SK-N-SH treated with all-trans-retinoic acid at 6 μM for 48 hours (cell line): ENCODE measurements at regions not wholly inside any gene's neighbourhood (a gene's known extent, or its start where the extent isn't known, plus 50 kb on each side); places are given as distances from the start of the nearest gene placed in this dataset.
"Not testable (repeated sequence)": the region's sequence is repeated elsewhere in the genome, so short reads cannot be mapped to it uniquely, and the experiment has no call there.

Source experiments
- ATAC-seq: fragments of 200-7000 bp; cut with Tn5 transposase; 3 replicates; pipeline ENCODE4 v1.9.1; 2020; ENCODE audit warnings: mild to moderate bottlenecking, moderate library complexity
- ARNTL ChIP-seq: fragments of 450-650 bp; formaldehyde crosslinking; IDR thresholded peaks from 2 replicates; pipeline ENCODE4 v1.5.0; 2020; ENCODE audit warnings: low read depth, mild to moderate bottlenecking, moderate library complexity, borderline replicate concordance
- BACH2 ChIP-seq: fragments of 250-450 bp; sonication (Bioruptor Pico); IDR thresholded peaks from 2 replicates; pipeline ENCODE4 v1.9.0; 2021; ENCODE audit warnings: mild to moderate bottlenecking, borderline replicate concordance
- CREB5 ChIP-seq: fragments of 250-450 bp; sonication (Bioruptor Pico); IDR thresholded peaks from 2 replicates; pipeline ENCODE4 v1.5.1; 2020; ENCODE audit warnings: low read depth, mild to moderate bottlenecking, moderate library complexity
- CSDC2 ChIP-seq: fragments of 250-450 bp; sonication (Bioruptor Pico); IDR thresholded peaks from 2 replicates; pipeline ENCODE4 v1.5.0; 2020; ENCODE audit warnings: mild to moderate bottlenecking, moderate library complexity
- CSRNP3 ChIP-seq: fragments of 250-450 bp; sonication (Bioruptor Pico); IDR thresholded peaks from 2 replicates; pipeline ENCODE4 v1.5.1; 2021; ENCODE audit warnings: mild to moderate bottlenecking, moderate library complexity
- ESRRG ChIP-seq: fragments of 250-450 bp; sonication (Bioruptor Pico); IDR thresholded peaks from 2 replicates; pipeline ENCODE4 v1.6.1; 2021; ENCODE audit warnings: mild to moderate bottlenecking
- GLIS3 ChIP-seq: fragments of 250-450 bp; sonication (Bioruptor Pico); IDR thresholded peaks from 2 replicates; pipeline ENCODE4 v1.5.0; 2020; ENCODE audit warnings: mild to moderate bottlenecking, moderate library complexity
- ISL1 ChIP-seq: fragments of 250-450 bp; sonication (Bioruptor Pico); IDR thresholded peaks from 2 replicates; pipeline ENCODE4 v2.1.2; 2022; ENCODE audit warnings: mild to moderate bottlenecking, moderate library complexity
- OSR1 ChIP-seq: fragments of 250-450 bp; sonication (Bioruptor Pico); IDR thresholded peaks from 2 replicates; pipeline ENCODE4 v1.8.0; 2022; ENCODE audit warnings: moderate library complexity, mild to moderate bottlenecking, inconsistent platforms
- POU6F1 ChIP-seq: fragments of 250-450 bp; sonication (Bioruptor Pico); IDR thresholded peaks from 2 replicates; pipeline ENCODE4 v1.8.0; 2021; ENCODE audit warnings: low read depth, mild to moderate bottlenecking, moderate library complexity, borderline replicate concordance
- PPARA ChIP-seq: fragments of 250-450 bp; sonication (Bioruptor Pico); IDR thresholded peaks from 2 replicates; pipeline ENCODE4 v1.5.0; 2020; ENCODE audit warnings: mild to moderate bottlenecking, borderline replicate concordance
- RARB ChIP-seq: fragments of 250-450 bp; sonication (Bioruptor Pico); IDR thresholded peaks from 2 replicates; pipeline ENCODE4 v1.8.0; 2021; ENCODE audit warnings: mild to moderate bottlenecking, moderate library complexity
- SNAI2 ChIP-seq: fragments of 250-450 bp; sonication (Bioruptor Pico); IDR thresholded peaks from 2 replicates; pipeline ENCODE4 v1.5.0; 2020; ENCODE audit warnings: mild to moderate bottlenecking, moderate library complexity
- TCF4 ChIP-seq: fragments of 250-450 bp; sonication (Bioruptor Pico); IDR thresholded peaks from 2 replicates; pipeline ENCODE4 v1.8.0; 2021; ENCODE audit warnings: mild to moderate bottlenecking, moderate library complexity, borderline replicate concordance
- TOX ChIP-seq: fragments of 250-450 bp; sonication (Bioruptor Pico); IDR thresholded peaks from 2 replicates; pipeline ENCODE4 v1.8.0; 2021; ENCODE audit warnings: mild to moderate bottlenecking, moderate library complexity, borderline replicate concordance
- ZC3H10 ChIP-seq: fragments of 250-450 bp; sonication (Bioruptor Pico); IDR thresholded peaks from 2 replicates; pipeline ENCODE4 v1.5.1; 2021; ENCODE audit warnings: mild to moderate bottlenecking, moderate library complexity
- ZFP3 ChIP-seq: fragments of 250-450 bp; sonication (Bioruptor Pico); IDR thresholded peaks from 2 replicates; pipeline ENCODE4 v1.5.0; 2020; ENCODE audit warnings: mild to moderate bottlenecking, moderate library complexity
- ZFP30 ChIP-seq: fragments of 450-650 bp; formaldehyde crosslinking; IDR thresholded peaks from 2 replicates; pipeline ENCODE4 v1.5.0; 2022; ENCODE audit warnings: mild to moderate bottlenecking, moderate library complexity
- ZNF565 ChIP-seq: fragments of 450-650 bp; formaldehyde crosslinking; conservative IDR thresholded peaks from 2 replicates; pipeline ENCODE4 v1.5.0; 2020; ENCODE audit warnings: low read depth, mild to moderate bottlenecking, moderate library complexity
- ZNF70 ChIP-seq: fragments of 450-650 bp; formaldehyde crosslinking; IDR thresholded peaks from 2 replicates; pipeline ENCODE4 v1.5.0; 2020; ENCODE audit warnings: mild to moderate bottlenecking, moderate library complexity
- ZNF8 ChIP-seq: fragments of 450-650 bp; formaldehyde crosslinking; IDR thresholded peaks from 2 replicates; pipeline ENCODE4 v1.5.0; 2020; ENCODE audit warnings: mild to moderate bottlenecking, moderate library complexity
- TF ChIP-seq, protein P1 (sequence below): fragments of 250-450 bp; sonication (Bioruptor Pico); IDR thresholded peaks from 2 replicates; pipeline ENCODE4 v1.8.0; 2020; ENCODE audit warnings: mild to moderate bottlenecking, moderate library complexity, borderline replicate concordance

- TF ChIP-seq TCF4 (CRISPR knock-in tag) (no peak), CSDC2 (CRISPR knock-in tag) (no peak), ZNF70 (CRISPR knock-in tag) (no peak), OSR1 (CRISPR knock-in tag) (no peak), ZC3H10 (no peak), TOX (no peak), ESRRG (no peak), RARB (no peak), ZNF8 (no peak), GLIS3 (CRISPR knock-in tag) (no peak), CSRNP3 (CRISPR knock-in tag) (no peak), SNAI2 (CRISPR knock-in tag) (no peak), ZFP3 (CRISPR knock-in tag) (no peak), ZFP30 (no peak)
- TF ChIP-seq, protein P1, sequence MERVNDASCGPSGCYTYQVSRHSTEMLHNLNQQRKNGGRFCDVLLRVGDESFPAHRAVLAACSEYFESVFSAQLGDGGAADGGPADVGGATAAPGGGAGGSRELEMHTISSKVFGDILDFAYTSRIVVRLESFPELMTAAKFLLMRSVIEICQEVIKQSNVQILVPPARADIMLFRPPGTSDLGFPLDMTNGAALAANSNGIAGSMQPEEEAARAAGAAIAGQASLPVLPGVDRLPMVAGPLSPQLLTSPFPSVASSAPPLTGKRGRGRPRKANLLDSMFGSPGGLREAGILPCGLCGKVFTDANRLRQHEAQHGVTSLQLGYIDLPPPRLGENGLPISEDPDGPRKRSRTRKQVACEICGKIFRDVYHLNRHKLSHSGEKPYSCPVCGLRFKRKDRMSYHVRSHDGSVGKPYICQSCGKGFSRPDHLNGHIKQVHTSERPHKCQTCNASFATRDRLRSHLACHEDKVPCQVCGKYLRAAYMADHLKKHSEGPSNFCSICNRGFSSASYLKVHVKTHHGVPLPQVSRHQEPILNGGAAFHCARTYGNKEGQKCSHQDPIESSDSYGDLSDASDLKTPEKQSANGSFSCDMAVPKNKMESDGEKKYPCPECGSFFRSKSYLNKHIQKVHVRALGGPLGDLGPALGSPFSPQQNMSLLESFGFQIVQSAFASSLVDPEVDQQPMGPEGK (CRISPR knock-in tag): no peak
- no peak for ATAC-seq
Observed at GRCh38 chr2:18940184-18940583, 350.8 kb upstream of the NT5C1B start.

DNA sequence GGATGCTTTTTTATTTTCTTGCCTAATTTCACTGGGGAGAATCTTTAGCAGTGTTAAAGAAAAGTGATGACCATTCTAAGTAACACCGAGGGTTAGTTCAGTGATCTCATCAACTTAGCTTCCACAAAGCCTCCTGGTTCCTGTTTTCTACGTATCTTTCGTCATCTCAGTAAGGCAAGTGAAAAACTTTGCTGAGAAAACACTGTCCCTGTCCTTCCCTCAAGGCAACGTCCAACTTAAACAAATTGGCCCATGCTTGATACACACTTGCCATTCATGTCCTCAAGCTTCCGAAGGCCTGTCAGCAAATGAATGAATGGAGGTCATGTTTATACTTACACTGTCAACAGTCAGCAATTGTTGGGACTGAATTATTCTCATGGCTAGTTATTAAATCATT is 350.4 kb upstream of the NT5C1B start:
- not testable (repeated sequence) for ATAC-seq

GRCh38 chr2:18934886-18935285 is 345.5 kb upstream of the NT5C1B start:
- no peak for TF ChIP-seq CREB5
- no peak for TF ChIP-seq ZFP3 (CRISPR knock-in tag)
- TF ChIP-seq ZNF8: no peak
- TF ChIP-seq ISL1 (CRISPR knock-in tag): no peak
- TF ChIP-seq BACH2: no peak
- TF ChIP-seq TOX: no peak
- TF ChIP-seq CSDC2 (CRISPR knock-in tag): no peak
- TF ChIP-seq ZNF565: no peak
- no peak for TF ChIP-seq ESRRG
- no peak for TF ChIP-seq CSRNP3 (CRISPR knock-in tag)
- no peak for TF ChIP-seq ARNTL
- no peak for ATAC-seq

DNA sequence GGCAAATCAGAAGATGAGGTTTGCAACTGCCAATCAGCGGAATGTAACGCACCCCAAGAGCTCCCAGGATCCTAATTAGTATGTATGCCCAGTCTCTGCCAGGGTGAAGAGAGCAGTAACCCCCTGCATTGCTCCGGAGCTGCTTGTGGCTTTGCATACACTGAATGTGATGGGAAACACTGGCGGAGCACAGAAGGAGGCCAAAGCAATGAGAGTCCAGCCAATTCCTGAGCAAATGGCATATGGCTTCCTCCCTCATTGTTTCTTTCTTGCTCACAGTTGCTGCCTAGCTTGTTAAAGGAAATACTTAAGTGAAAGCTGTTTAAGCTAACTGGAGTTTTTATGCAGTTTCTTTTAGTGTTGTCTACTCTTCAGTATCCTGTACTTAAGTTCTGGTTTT is 343.5 kb upstream of the NT5C1B start:
- ATAC-seq: no peak
- TF ChIP-seq ISL1 (CRISPR knock-in tag) (no peak), ESRRG (no peak), ZFP30 (no peak), CSDC2 (CRISPR knock-in tag) (no peak), ZNF565 (no peak), TCF4 (CRISPR knock-in tag) (no peak), ARNTL (no peak), PPARA (CRISPR knock-in tag) (no peak), POU6F1 (no peak)
- TF ChIP-seq, protein P1 (CRISPR knock-in tag): no peak
